ENCODE measurements at regions not wholly inside any gene's neighbourhood (a gene's known extent, or its start where the extent isn't known, plus 50 kb on each side); places are given as distances from the start of the nearest gene placed in this dataset.

DNA sequence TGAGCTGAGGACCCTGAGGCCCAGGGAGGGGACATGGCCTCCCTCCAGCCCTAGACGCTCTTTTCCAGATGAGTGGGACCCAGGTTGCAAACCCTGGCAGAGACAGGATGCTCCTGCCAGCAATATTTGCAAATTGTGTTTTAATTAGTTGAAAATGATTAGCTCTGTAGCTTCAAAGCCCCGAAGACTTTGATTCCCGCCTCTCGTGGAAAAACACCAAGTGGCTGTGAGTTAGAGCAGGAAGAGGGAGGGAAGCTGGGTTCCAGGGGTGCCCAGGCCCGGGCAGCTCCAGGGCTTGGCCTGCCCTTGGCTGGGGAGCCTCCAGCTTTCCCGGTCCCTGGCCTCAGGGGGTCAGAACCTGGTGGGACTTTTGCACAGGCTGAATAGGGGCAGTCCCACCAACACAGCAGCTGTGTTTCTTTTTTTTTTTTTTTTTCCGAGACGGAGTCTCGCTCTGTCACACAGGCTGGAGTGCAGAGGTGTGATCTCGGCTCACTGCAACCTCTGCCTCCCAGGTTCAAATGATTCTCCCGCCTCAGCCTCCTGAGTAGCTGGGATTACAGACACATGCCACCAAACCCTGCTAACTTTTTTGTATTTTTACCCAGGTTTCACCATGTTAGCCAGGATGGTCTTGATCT lies 101.6 kb upstream of the RTL6 start:
- TF ChIP-seq EZH2 (IDR thresholded peaks at IDR 0.05) (no peak), POLR2AphosphoS5 (IDR thresholded peaks at IDR 0.05; ENCODE audit: borderline replicate concordance, low read depth, low read length) (no peak), FOXP2 (optimal IDR thresholded peaks at IDR 0.05; ENCODE audit: control extremely low read depth, extremely low read length, insufficient read depth) (no peak)
